ENCODE measurements at regions not wholly inside any gene's neighbourhood (a gene's known extent, or its start where the extent isn't known, plus 50 kb on each side); places are given as distances from the start of the nearest gene placed in this dataset.

DNA sequence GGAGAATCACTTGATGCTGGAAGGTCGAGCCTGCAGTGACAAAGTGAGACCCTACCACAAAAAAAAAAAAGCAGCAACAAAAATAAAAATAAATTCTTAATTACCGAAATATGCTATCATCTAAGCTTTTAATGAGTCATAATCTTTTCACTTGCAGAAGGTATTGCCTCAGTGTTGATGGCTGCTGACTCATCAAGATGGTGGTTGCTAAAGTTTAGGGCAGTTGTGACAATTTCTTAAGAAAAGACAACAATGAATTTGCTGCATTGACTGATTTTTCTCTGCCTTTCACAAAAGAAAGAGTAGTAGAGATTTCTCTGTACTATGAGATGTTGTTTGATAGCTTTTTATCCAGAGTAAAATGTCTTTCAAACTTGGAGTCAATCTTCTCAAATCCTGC is 1809.0 kb downstream of the SUCLG1 start:
- TF ChIP-seq, protein P1, sequence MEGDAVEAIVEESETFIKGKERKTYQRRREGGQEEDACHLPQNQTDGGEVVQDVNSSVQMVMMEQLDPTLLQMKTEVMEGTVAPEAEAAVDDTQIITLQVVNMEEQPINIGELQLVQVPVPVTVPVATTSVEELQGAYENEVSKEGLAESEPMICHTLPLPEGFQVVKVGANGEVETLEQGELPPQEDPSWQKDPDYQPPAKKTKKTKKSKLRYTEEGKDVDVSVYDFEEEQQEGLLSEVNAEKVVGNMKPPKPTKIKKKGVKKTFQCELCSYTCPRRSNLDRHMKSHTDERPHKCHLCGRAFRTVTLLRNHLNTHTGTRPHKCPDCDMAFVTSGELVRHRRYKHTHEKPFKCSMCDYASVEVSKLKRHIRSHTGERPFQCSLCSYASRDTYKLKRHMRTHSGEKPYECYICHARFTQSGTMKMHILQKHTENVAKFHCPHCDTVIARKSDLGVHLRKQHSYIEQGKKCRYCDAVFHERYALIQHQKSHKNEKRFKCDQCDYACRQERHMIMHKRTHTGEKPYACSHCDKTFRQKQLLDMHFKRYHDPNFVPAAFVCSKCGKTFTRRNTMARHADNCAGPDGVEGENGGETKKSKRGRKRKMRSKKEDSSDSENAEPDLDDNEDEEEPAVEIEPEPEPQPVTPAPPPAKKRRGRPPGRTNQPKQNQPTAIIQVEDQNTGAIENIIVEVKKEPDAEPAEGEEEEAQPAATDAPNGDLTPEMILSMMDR (IDR thresholded peaks at IDR 0.05) = no peak

DNA sequence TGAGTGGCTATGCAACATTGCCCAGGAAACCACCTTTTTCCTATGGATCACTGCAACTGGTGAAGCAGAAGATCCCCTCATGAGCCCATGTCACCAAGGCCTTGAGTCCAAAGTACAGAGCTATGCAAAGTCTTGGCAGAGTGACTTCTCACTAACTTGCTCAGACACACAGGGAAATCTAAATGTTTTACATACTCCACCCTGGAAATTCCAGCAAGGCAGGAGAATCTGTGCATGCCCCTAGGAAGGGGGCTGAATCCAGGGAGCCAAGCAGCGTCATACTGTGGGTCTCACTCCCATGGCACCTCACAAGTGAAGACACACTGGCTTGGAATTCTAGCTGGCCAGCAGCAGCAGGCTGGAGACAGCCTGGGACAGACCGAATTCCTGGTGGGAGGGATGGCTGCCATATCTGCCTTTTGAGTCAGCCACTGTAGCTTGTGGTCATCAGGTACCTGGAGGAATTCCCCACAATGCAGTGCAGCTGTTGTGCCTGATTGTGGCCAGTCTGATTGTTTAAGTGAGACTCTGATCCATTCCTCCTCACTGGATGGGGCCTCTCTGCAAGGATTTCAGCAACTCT is 1817.4 kb downstream of the SUCLG1 start:
- TF ChIP-seq, protein P1 (IDR thresholded peaks at IDR 0.05) = no peak

DNA sequence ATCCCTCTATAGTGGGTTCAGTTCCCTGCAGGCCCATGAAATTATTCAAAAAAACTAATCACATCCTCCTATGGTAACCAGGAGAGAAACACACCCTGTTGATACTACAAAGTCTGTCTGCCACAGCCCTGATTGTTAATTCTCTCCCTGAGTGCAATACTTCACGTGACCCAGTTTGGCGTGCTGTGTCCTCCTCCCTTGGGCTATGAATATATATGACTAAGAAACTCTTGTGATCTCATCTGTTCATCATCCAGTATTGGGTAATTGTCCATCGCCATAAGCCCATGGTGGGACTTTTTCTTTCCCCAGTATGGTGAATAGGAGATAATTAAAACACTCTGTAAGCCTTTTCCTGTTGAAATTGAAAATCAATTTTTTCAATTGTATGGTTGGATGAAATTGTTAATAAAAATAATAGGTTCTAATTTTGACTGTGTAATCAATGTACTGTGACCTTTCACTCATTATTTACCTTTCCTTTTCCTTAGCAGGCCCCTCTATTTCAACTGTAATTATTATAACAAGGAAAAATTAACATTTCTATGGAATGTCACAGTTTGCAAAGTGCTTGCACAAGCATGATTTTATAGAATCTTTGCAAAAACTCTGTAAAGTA is 1822.6 kb downstream of the SUCLG1 start:
- TF ChIP-seq, protein P1 (IDR thresholded peaks at IDR 0.05) = no peak

DNA sequence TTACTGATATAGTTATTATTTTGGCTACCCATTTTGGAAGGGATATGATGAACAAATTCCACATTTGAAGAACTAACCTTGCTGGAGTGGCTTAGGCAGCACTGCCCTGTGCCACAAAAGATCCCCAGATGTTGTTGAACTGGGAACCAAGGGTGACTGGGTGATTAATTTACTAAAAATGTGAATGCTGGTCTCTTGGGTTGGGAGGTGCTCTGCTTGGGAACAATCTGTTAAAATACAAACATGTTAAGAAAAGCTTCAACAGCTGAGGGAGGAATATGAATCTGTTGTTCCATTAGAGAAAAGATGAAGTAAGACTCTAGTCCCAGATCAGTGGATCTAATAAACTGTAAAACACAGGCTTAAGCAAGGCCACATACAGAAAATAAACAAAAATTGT is 1860.1 kb downstream of the SUCLG1 start:
- TF ChIP-seq, protein P1 (IDR thresholded peaks at IDR 0.05) = no peak

DNA sequence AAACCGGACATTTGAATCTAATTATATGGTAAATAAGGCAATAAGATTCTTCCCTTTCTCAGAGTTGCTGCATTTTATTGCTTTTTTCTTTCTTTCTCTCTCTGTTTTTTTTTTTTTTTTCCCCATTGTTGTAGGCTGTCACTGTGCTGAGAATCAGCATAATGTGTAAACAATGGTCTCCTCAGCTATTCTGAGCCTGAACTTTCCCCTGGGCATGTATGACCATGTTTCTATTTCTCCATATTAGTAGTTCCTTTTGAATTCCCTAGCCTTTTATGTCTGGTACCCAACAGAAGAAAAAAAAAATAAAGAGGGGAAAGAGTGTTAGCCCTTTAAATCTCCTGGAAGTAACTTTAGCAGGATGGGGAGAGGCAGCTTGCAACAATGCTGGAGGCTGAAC is 1862.5 kb downstream of the SUCLG1 start:
- TF ChIP-seq, protein P1 (IDR thresholded peaks at IDR 0.05) = no peak

DNA sequence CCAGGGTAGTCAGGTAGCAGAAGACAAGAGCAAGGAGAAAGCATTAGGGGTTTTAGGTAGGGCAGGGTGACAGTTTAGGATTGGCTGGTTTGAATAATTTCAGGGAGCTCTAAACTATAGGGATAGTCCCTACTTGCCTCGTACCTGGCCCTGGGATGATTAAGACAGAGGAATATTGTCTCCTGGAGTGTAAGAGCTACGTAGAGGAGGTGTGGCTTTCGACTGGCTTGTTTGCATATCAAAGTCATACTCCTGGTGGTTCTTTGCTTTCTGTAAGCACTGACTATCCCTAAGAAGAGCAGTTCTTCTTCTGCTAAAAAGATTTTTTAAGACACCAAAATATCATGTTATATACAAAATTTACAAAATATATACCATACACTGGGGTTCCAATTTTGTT is 1867.4 kb downstream of the SUCLG1 start:
- TF ChIP-seq, protein P1 (IDR thresholded peaks at IDR 0.05) = no peak

DNA sequence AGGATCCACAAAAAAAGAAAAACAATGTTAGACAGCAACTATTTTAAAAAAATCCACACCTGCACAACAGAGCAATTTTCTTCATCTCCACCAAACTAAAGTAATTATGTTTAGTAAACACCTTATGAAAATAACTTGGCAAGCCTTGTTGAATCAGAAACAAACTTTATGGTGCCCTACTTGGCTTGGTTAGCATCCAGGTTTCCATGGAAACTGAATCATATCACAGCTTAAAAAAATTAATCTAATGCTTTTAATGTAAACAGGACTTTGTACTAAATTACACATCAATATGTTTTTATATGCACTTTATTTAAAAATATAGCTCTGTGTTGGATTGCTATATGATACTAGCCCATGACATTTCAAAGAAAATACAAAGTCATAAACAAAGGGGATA is 1882.4 kb downstream of the SUCLG1 start:
- TF ChIP-seq, protein P1 (IDR thresholded peaks at IDR 0.05) = no peak

DNA sequence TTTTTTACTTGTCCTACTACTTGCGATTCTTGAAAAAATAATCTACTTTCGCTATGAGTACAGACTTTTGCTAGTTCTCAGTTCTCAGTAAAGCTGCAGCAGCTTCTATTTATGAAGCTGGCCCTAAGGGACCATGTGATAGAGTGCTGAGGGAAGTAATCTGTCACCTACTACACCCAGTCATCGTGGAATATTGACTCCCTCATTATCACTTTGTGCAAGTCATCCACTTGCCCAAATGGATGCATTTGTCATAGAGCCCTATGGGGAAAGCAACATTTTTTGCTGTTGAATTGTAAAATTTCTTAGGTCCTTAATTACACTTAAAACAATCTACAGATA is 1919.8 kb downstream of the SUCLG1 start:
- TF ChIP-seq, protein P1 (IDR thresholded peaks at IDR 0.05) = no peak
